ENCODE measurements at regions not wholly inside any gene's neighbourhood (a gene's known extent, or its start where the extent isn't known, plus 50 kb on each side); places are given as distances from the start of the nearest gene placed in this dataset.

DNA sequence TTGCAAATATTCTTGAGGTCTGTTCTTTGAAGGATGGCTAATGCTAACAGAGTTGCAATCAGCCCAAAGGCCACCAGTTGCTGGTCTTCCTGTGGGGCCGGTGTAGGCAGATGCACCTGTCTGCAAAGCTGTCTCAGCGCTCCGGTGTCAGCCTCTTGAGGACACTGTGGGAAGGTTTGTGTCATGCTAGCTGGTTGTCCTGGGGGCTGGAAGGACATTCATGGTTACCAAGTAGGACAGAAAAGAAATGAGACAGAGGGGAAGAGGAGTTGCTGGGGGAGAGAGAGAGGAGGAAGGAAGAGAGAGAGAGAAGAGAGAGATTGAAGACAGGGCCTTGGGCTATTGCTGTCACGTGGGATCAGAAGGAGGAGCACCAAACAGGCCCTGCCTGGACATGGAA, 639.6 kb upstream of the HS6ST1 start:
- DNase-seq: no peak

DNA sequence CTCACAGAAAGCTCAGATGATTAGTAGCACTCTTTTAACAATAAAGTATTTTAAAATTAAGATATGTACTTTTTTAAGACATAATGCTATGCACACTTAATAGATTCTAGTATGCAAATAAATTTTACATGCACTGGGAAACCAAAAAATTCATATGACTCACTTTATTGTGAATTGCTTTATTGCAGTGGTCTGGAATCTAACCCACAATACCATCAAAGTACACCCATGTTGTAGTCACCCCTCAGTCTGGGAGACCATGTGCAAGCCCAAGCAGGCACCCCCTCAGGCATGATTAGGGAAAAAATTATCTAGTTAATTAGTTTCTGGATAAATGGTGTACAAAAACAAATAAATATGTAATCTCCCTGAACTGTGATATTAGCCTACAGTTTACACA, 649.0 kb upstream of the HS6ST1 start:
- no peak for DNase-seq

DNA sequence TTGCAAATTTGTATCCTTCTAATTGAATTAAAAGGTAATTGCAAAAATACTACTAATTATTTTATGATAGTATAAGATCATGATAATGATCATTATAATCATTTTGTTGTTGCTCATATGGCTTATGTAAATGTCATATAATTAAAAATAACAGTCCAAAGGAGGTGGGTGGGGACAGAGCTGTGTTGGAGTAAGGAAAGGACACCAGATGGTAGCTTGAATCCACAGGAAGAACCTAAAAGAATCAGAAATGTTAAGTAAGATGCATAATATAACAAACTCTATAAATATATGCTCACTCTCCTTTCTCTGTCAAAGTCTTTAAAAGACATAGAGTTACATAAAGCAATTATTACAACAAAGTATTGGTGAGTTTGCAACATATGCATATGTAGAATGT, 650.7 kb upstream of the HS6ST1 start:
- DNase-seq: no peak

DNA sequence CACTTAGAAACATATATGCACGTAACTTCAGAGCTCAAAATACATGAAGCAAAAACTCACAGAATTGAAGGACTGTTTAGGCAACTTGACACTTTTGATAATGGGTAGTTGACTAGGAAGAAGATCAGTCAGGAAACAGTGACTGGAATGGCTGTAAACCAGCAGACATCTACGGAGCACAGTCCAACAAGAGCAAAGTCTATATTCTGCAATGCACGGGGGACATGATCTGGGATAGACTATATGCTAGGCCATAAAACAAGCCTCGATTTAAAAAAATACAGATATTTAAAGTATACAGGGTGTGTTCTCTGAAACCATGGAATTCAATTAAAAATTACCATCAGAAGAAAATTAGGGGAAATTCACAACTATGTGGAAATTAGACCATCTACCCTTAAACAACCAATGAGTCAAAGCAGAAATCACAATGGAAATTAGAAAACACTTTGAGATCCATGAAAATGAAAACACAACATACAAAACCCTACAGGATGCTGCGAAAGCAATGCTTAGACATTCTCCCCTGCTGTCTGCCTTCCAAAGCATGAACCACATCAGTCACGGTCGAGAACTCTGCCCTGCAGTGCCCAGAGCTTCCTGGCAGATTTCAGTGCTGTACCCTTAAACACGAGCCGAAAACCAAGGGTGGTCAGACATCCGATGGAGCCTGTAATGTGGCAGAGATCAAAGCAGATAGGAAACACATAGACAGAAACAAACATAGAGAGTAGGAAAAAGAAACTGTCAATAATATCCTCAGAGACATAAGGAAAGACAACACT, 651.9 kb upstream of the HS6ST1 start:
- no peak for DNase-seq

DNA sequence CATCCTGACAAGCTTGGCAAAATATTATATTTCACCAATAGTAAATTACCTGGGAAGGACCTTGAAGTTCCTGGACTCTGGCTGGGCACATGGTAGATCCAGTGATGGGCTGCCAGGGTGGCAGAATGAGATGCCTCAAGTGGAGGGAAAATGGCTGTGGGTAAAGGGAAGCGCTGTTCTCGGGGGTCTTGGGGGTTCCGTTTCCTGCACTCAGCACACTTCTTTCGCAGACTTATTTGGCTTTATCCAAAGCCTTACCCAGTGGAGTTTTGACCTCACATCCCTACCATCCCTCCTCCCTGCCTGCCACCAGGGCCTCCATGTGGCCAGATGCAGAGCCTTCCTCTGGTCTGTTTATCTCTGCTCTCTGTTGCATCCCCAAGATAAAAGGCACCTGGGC, 654.9 kb upstream of the HS6ST1 start:
- DNase-seq: no peak

DNA sequence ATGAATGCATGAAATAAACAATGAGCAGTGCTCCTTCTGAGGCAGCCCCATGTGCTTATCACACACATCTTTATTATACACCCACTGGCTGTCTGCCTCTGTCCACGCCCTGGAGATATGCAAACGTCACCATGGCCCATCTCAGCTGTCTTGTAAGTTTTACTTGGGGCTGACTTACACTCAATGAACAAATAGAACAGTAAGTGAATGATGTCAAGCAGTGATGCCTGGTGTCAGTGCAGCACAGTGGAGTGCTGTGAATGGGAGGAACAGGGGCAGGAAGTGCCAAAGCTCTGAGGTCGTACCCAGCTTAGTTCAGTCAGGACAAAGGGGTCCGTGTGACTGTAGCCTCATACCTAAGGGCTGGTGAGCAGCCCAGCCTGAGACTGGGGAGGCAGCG, 659.5 kb upstream of the HS6ST1 start:
- DNase-seq: no peak

DNA sequence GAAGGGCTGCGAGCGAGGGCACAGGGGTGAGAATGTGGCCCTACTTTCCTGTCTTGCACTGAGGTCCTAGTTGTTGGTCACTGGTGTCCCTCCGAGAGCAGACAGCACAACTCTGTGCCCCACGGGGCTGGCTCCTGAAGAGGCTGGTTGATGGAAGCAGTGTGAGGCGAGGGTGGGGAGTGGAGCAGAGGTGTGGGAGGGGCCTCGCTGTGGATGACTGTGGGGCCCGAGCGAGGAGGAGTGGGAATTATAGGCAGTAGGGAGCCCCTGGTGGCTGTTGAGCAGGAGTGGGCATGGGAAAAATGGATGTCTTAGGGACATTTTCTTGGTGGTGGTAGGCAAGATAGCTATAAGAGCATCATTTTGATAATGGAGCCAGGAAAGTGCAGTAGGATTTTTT, 660.5 kb upstream of the HS6ST1 start:
- no peak for DNase-seq

DNA sequence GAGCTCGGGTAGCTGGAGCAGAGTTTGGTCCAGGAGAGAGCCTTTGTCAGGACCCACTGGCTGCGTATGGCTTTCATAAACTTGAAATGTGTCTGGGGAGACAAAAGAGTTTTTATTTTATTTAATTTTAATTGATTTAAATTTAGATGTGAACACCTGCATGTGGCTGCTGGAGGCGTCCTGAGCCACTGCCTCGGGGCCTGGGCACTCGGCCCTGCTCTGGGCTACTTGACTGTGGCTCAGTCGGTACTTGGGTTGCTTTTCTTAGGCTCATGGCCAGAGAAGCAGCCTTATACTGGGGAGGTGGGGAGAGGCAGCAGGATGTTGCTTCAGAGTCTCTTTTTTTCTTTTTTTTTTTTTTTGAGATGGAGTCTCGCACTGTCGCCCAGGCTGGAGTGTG, 661.8 kb upstream of the HS6ST1 start:
- no peak for DNase-seq

DNA sequence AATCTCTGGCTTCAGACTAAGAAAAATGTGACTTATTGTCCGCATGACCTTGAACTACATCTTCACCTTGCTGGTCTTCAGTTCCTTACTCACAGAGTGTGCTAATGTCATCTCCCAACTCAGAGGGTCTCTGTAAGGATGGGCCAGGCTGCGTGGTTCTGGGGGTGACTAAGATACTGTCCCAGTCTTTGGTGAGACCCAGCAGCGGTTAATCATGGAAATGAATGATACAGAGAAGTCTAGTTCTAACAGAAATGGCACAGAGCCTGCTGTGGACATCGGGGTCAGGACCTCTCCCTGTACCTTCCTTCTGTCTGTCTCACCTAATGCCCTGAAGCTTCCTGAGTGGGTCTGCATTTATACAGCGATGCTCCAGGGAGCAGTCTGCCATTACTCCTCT, 662.7 kb upstream of the HS6ST1 start:
- DNase-seq: no peak

DNA sequence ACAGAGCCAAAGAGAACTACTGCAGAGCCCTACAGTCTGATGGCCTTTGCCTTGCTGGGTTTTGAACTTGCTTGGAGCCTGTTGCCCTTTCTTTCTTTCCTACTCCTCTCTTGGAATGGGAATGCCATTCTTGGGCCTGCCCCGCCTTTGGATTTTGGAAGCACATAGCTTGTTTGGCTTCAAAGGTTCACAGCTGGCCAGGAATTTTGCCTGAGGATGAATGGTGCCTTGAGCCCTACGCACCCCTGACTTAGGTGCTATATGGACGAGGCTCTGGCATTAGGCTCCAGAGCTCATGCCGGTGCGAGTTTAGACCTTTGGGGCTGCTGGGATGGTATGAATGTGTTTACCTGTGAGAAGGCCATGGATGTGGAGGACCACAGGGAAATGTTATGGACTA, 663.3 kb upstream of the HS6ST1 start:
- DNase-seq: no peak

DNA sequence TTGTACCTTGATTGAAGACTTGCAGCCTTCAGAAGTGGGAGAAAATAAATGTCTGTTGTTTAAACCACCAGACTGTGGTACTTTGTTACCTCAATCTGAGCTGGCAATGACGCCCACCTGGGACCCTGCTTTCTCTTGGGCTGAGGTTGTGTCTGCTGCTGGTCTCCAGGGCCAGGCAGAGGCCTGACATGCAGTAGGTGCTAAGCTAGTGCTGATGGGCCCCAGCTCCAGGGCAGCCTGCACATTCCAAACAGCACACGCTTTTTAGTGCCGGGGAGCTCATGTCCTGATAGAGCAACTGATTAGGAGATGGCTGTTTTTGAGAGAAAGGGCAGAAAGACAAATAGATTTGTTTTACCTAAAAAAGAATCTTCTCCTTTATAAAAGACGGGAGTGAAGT, 664.0 kb upstream of the HS6ST1 start:
- DNase-seq: no peak

DNA sequence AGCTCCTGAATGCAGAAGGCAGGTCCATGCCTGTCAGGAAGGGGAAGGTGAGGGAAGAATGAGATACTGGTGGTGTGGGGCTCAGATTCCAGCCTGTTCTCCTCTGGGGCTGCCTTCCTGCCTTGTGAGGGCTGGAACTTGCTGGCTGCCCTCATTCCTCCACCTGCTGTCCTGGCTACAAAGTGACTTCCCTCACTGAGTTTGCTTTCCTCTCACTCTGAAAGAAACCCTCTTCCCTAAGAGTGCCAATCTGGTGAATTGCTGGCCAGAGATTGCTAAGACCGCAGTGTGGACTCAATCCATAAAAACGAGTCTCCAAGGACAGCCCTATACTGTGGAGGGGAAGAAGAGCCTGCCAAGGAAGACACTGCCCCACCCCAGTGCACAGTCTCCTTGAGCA, 664.4 kb upstream of the HS6ST1 start:
- DNase-seq: no peak

DNA sequence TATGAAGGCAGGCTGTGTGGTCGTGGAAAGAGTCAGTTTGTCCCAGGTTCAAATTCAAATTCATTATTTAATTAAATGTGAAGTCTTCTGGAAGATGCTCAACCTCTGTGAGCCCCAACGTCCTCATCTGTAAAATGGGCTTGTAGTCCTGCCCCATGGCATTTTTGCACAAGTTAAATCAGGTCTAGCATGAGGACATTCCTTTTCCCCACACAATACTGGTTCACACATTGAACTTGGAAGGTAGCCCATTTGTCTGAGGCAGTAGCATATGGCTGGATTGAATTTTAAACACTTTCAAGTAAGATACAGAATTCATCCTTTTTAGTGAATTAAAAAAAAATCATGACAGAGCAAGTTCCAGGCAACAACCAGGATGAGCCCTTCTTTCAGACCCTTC, 665.4 kb upstream of the HS6ST1 start:
- no peak for DNase-seq

DNA sequence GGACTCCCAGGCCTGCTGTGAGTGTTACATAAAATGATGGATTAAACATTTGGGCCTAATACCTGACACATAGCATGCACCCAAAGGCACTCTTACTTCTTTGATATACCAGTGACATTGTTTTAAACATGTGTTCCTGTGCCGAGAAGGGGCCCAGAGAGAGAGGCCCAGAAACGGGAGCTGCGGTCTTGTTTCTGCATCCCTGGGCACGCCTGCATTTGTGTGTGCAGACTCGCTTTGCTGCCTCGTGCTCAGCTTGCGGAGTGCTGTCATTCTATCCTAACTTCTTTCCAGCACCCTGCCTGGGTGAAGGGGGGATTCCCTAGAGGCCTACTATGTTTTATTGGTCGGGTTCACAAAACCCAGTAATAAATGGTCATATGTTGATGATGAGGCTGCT, 666.2 kb upstream of the HS6ST1 start:
- no peak for DNase-seq

DNA sequence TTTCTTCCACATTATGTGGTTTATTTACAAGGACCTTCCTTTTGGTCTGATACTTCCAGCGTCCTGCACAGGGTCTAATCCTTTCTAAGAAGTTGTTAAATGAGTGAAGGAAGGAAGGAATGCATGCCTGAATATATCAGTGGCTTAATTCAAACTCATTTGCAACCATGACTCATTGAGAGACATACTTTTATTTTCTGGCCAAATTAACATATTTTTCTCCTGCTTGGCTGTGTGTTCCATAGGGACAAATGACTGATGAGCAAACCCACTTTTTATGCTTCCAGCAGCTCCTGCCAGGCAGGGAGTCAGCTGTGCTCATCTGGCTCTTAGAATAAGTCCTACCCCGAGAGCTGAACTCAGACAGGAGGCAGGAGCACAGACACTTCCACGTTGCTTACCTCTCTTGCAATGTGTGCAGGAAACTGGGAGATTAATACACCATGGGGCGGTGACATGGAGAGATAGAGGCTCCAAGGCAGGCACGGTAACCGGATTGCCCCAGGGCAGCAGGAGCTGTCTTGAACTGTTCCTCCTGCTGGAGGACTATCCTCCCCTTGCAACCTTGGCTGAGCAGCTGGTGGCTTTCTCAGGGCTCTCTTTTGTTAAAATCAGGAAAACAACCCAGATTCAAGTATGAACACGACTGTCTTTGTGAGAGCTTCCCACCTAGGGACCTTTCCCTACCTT, 667.5 kb upstream of the HS6ST1 start:
- DNase-seq: no peak

DNA sequence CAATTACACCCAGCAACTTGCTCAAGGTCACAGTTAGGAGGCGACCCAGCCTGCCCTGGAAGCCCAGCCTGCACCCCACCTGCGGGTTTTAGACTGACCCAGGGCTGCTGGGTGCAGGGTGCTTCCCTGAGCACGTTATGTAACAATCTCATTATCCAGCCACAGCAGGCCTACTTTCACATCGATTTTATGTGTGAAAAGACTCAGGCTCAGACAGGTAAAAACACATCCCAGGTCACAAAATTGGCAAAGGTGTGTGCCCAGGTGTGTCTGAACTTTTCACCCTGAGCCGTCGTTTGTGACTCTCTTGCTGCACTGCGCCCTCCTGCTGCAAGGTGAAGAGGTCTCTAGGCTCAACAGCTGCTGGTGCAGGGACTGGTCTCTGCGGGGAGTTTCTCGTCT, 668.2 kb upstream of the HS6ST1 start:
- no peak for DNase-seq

DNA sequence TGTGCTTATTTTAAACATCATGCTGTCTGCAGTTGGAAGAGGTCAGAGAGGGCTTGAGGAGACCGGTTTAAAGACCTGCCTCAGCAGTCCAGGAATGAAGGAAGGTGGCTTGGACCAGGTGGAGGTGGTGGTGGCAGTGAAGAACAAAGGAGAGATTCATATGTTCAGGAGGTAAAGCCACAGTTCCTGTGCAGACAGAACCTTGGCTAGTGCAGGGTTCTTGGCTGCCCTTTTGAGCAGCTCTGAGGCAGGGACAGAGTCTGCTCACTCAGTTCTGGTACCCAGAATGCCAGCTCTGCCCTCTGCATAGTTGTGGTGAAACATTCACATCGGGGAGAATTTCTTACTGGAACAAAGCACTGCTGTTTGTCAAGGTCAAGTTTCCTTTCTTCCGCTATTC, 669.7 kb upstream of the HS6ST1 start:
- no peak for DNase-seq

DNA sequence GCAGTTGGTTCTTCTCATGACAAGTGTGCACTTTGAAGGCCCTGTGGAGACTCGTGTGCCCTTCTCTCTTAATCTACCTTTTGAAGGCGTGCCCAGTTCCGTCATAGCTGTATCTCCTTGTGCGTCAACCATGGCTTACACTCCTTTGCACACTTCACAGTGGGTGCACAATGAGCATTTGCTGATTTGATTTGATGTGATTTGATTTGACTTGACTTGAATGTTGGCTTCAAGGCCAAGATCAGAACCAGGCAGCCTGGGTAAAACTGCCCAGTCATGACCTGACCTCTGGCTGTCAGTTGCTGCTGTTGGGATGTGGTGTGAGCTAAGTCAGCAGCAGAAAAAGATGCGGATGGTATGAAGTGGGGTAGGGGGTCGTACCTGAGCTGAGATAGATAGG, 670.3 kb upstream of the HS6ST1 start:
- no peak for DNase-seq

DNA sequence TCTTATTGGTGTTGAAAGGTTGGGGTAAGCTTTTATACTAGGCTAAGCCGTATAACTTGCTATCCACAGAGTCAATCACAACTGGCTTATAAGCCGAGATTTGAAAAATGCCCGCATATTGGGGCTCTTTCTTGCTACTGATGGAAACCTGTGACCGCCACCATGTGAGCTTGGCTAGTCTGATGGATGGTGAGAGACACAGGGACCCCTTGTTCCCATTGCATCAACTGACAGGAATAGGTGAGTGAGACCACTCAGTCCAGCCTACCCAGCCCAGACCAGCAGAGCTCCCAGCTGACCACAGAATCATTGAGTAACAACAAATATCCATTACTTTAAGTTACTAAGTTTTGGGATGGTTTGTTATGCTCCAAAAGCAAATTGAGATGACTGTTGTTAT, 676.4 kb upstream of the HS6ST1 start:
- no peak for DNase-seq

DNA sequence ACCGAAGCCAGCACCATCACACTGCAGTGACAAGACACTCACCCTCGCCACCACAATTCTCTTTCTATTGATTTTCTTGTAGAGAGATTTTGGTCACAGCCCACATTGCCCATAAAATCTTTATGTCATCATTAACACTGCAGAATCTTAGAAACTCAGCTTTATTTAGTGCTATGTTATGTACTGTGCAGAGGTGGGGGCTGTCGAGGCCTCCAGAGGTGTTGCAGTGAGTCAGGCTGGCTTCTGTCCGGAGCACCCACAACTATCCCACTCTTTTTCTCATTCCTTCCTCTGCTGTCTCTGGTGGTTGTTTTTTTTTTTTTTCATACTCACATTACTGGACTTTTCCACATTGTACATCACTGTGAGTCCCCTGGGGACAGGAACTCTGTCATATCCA, 677.4 kb upstream of the HS6ST1 start:
- no peak for DNase-seq

DNA sequence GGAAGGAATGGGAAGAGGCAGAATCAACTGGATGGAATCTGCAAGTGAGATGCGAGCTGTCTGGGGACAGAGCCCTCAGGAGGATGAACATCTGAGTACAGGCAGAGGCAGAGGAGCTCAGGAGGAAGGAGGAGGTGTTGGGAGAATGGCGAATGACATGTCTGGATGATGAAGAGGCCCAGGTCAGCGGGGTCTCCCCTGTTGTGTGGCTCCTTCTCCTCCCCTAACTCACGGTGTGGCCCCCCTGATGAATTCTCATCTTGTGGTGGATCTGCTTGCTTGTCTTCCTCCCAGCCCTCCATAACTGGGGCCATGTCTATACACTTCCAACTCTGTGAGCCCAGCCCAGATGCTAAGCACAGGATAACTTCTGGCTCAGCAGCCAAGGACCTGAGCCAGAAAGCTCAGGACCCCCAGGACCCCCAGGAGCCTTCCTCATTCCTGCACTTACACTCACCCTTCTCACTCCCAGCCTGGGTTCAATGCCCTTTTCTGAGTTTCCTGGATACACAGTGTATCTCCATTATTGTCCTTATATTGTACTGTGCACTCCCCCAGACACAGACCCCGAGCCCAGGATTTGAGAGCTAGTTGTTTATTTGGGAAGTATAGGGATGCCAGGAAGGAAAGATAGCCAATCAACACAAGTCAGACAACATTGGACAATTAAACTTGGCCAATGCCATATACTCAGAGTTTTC, 678.6 kb upstream of the HS6ST1 start:
- no peak for DNase-seq

DNA sequence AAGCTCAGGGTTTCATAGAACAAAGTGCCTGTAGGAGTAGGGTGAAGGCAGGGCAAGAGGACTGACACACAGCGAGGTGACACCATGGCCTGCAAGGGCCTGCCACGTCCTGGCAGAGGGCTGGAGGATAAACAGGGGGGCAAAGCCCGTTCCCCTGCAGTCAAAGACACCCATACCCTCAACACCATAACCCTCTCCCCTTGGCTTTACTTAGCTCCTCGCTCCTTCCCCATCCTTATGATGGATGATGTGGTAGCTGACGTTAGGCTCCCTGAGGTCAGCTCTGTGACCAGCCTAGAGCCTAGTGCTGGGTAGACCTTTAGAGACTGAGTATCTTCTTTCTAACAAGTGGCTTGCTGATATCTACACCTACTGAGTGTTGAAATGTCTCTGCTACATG, 683.3 kb upstream of the HS6ST1 start:
- DNase-seq: no peak

DNA sequence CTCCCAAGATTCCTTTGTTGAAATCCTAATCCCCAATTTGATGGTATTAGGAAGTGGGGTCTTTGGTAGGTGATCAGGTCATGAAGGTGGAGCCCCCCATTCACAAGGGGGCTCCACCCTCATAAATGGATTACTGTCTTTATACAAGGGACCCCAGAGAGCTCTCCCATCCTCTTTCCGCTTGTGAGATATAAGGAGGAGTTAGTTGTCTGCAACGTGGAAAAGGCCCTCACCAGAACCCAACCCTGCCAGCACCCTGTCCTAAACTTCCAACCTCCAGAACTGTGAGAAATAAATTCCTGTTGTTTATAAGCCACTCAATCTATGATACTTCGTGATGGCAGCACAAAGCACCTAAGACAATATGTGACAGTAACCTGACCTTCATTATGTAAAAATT, 684.1 kb upstream of the HS6ST1 start:
- no peak for DNase-seq

DNA sequence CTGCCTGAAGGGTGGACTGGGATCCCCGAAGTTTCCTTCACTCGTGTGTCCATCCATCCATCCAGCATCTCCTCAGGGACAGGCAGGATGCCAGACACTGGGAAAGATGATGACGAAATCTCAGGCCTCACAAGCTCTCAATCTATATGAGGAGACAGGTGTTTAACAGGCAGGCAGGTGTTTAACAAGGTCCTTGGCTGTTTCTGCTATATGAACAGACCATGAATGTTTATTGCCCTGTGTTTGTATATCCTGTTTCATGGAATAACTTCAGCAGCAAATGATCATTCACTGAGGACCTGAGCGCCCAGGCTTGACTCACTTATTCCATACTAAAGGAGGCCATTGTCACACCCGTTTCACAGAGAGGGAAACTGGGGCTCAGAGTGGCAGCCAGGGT, 685.8 kb upstream of the HS6ST1 start:
- DNase-seq: no peak

Measured in T-helper 2 cell (primary cell).